HEK293T (cell line): ENCODE measurements at regions not wholly inside any gene's neighbourhood (a gene's known extent, or its start where the extent isn't known, plus 50 kb on each side); places are given as distances from the start of the nearest gene placed in this dataset.

Source experiments
- FOXK2 ChIP-seq: fragments of 450-650 bp; IDR thresholded peaks from 2 replicates; pipeline ENCODE4 v1.6.1; 2016; ENCODE audit warnings: mild to moderate bottlenecking
- FOXM1 ChIP-seq: fragments of 450-650 bp; IDR thresholded peaks from 2 replicates; pipeline ENCODE4 v1.6.1; 2017; ENCODE audit warnings: mild to moderate bottlenecking, borderline replicate concordance
- L3MBTL2 ChIP-seq: fragments of 450-650 bp; conservative IDR thresholded peaks from 2 replicates; pipeline ENCODE4 v1.6.1; 2016; ENCODE audit warnings: mild to moderate bottlenecking
- NFRKB ChIP-seq: fragments of 450-650 bp; IDR thresholded peaks from 2 replicates; pipeline ENCODE4 v1.6.1; 2016; ENCODE audit warnings: mild to moderate bottlenecking, moderate library complexity
- ZNF384 ChIP-seq: fragments of 450-650 bp; IDR thresholded peaks from 2 replicates; pipeline ENCODE4 v1.6.1; 2016

DNA sequence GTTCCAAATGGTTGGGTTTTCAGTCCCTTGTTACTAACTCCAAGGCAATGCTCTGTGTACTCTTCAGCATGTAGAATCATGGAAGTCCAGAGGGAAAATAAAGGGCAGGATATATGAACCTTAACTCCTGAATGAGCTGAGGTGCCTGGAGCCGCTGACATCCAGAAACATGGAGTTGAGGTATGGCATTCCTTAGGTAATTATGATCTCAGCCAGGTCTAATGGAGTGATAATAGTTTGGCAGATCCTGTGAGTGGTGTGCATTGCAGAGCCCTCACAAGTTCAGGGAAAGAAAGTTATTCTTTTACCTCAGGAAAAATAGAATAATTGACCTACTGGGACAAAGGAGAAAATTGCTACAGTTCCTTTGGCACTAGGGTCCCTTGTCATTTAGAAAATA lies 369.1 kb downstream of the ZNF608 start:
- TF ChIP-seq FOXK2 (no peak), ZNF384 (no peak), L3MBTL2 (no peak), NFRKB (no peak), FOXM1 (no peak)
